HG03196 (cell line): ENCODE measurements at regions not wholly inside any gene's neighbourhood (a gene's known extent, or its start where the extent isn't known, plus 50 kb on each side); places are given as distances from the start of the nearest gene placed in this dataset.
A peak's percentile ranks its signal among the peaks of the same experiment; 100 is the strongest.
"Not testable (repeated sequence)": the region's sequence is repeated elsewhere in the genome, so short reads cannot be mapped to it uniquely, and the experiment has no call there.

Experiments
- ATAC-seq: cut with Tn5 transposase; IDR thresholded peaks from one replicate; pipeline ENCODE4 v1.9.1; 2021; ENCODE audit not compliant: unreplicated experiment

GRCh38 chr6:152811785-152812184 is 61.2 kb downstream of the VIP start:
- no peak for ATAC-seq

GRCh38 chr6:152815230-152815872 is 64.8 kb downstream of the VIP start:
- ATAC-seq = no peak

GRCh38 chr6:152816055-152816454 is 65.5 kb downstream of the VIP start:
- ATAC-seq = no peak

- ATAC-seq = no peak
These were observed 70.9 kb downstream of the VIP start for GRCh38 chr6:152821525-152821924.

GRCh38 chr6:152824666-152825065 is 74.1 kb downstream of the VIP start:
- no peak for ATAC-seq

- no peak for ATAC-seq
These were observed 77.8 kb downstream of the VIP start for GRCh38 chr6:152828431-152828830.

- ATAC-seq = not testable (repeated sequence)
These were observed 83.8 kb downstream of the VIP start for GRCh38 chr6:152834366-152834765.

- no peak for ATAC-seq
These were observed 85.9 kb downstream of the VIP start for GRCh38 chr6:152836523-152836922.

- ATAC-seq = no peak
These were observed 94.8 kb downstream of the VIP start for GRCh38 chr6:152845421-152845820.

GRCh38 chr6:152846825-152847224 is 96.2 kb downstream of the VIP start:
- ATAC-seq = no peak

GRCh38 chr6:152848919-152849318 is 98.3 kb downstream of the VIP start:
- ATAC-seq = no peak

GRCh38 chr6:152854086-152854795 is 103.6 kb downstream of the VIP start:
- no peak for ATAC-seq

- ATAC-seq = no peak
These were observed 107.5 kb downstream of the VIP start for GRCh38 chr6:152858141-152858540.

- ATAC-seq = no peak
These were observed 108.6 kb downstream of the VIP start for GRCh38 chr6:152859225-152859624.

GRCh38 chr6:152863618-152864326 is 113.2 kb downstream of the VIP start:
- ATAC-seq = peak; percentile 88

GRCh38 chr6:152874267-152874666 is 108.6 kb downstream of the FBXO5 start:
- ATAC-seq = no peak

GRCh38 chr6:152874846-152875568 is 107.8 kb downstream of the FBXO5 start:
- ATAC-seq = no peak

- ATAC-seq = no peak
These were observed 103.2 kb downstream of the FBXO5 start for GRCh38 chr6:152879681-152880080.

GRCh38 chr6:152893187-152893586 is 89.7 kb downstream of the FBXO5 start:
- no peak for ATAC-seq

- ATAC-seq = no peak
These were observed 85.9 kb downstream of the FBXO5 start for GRCh38 chr6:152896923-152897322.

- peak; percentile 99 for ATAC-seq
These were observed 84.9 kb downstream of the FBXO5 start for GRCh38 chr6:152897807-152898399.
